K562 (cell line): ENCODE measurements at regions not wholly inside any gene's neighbourhood (a gene's known extent, or its start where the extent isn't known, plus 50 kb on each side); places are given as distances from the start of the nearest gene placed in this dataset.

Experiments
- ATAC-seq: fragments of 200-7000 bp; cut with Tn5 transposase; 3 replicates; pipeline ENCODE4 v1.9.1; 2020; ENCODE audit warnings: moderate library complexity
- BruUV-seq: library from RNA; stranded (reverse); fragments of 400-500 nt; replicated peaks from 2 replicates; lab custom pipeline; 2021; lab: Mats Ljungman, UMichigan
- CTCF ChIA-PET: fragments of 300-600 bp; formaldehyde crosslinking; extraction: SDS; loops from one replicate; lab custom pipeline; 2021; ENCODE audit warnings: low intra/inter-chr PET ratio; lab: Yijun Ruan, JAX
- POLR2A ChIA-PET: fragments of 300-600, 350-650 bp; sonication (Branson Sonifier 250); formaldehyde crosslinking; extraction: SDS; loops from one replicate; lab custom pipeline; 2021; ENCODE audit warnings: antibody characterized with exemption, inconsistent platforms; lab: Yijun Ruan, JAX
- DNase-seq, 4 experiments: peaks; one replicate each; pipeline versions ENCODE4 v3.0.0 to v3.0.0-alpha.2; 2011 to 2018; ENCODE audit warnings: low spot score in 3 of 4, mixed read lengths in 3 of 4; ENCODE audit errors: extremely low read depth in 1 of 4
- FAIRE-seq: peaks from 2 replicates; lab custom pipeline; 2011; peaks lifted over from hg19 to GRCh38; lab: Jason Lieb, UNC
- H2AFZ ChIP-seq: 2 replicates; pipeline ENCODE4 v1.6.0; 2011; ENCODE audit warnings: low read depth, low read length, control low read depth, inconsistent platforms
- H3K27ac ChIP-seq: fragments of 200-600 bp; 3 replicates; pipeline ENCODE4 v1.8.0; 2011; ENCODE audit warnings: low read depth, mild to moderate bottlenecking, control low read depth, inconsistent platforms, low read length, moderate library complexity, mixed read lengths; ENCODE audit errors: extremely low read depth
- H3K27me3 ChIP-seq, 2 experiments: fragments of 300-600 bp in 1 of 2; 2 replicates in 1 of 2; 3 replicates in 1 of 2; pipeline versions ENCODE4 v1.6.0 to v1.8.0; 2011; ENCODE audit warnings: inconsistent platforms in 2 of 2, low read length in 2 of 2, mild to moderate bottlenecking in 1 of 2, mixed read lengths in 1 of 2, moderate library complexity in 1 of 2; ENCODE audit not compliant: control insufficient read depth in 2 of 2, insufficient read depth in 2 of 2
- H3K36me3 ChIP-seq: fragments of 300-600 bp; 3 replicates; pipeline ENCODE4 v1.8.0; 2011; ENCODE audit warnings: mild to moderate bottlenecking, low read length, inconsistent platforms; ENCODE audit not compliant: control insufficient read depth, insufficient read depth
- H3K4me1 ChIP-seq, 2 experiments: fragments of 200-600 bp in 1 of 2; replicated peaks in 1 of 2; 2 replicates in 1 of 2; 3 replicates in 1 of 2; pipeline versions ENCODE4 v1.5.1 to v1.8.0; 2011; ENCODE audit warnings: inconsistent platforms in 2 of 2, low read length in 2 of 2, mild to moderate bottlenecking in 1 of 2, mixed read lengths in 1 of 2, moderate library complexity in 1 of 2; ENCODE audit not compliant: control insufficient read depth in 2 of 2, insufficient read depth in 2 of 2
- H3K4me2 ChIP-seq: 2 replicates; pipeline ENCODE4 v1.6.1; 2011; ENCODE audit warnings: low read length, control low read depth, inconsistent platforms, mixed read lengths; ENCODE audit not compliant: insufficient read depth
- H3K4me3 ChIP-seq: fragments of 200-600 bp; sonication (generic), shearing (Covaris generic); 2 replicates; pipeline ENCODE4 v1.5.1; 2016; ENCODE audit warnings: control low read depth, inconsistent platforms
- H3K79me2 ChIP-seq: fragments of 200-600 bp; 3 replicates; pipeline ENCODE4 v1.8.0; 2011; ENCODE audit warnings: low read length, inconsistent platforms; ENCODE audit not compliant: control insufficient read depth, insufficient read depth
- H3K9ac ChIP-seq, 2 experiments: 2 replicates each; pipeline versions ENCODE4 v1.6.0 to v1.6.1; 2011; ENCODE audit warnings: low read depth in 2 of 2, low read length in 2 of 2, control low read depth in 1 of 2, inconsistent platforms in 1 of 2, mild to moderate bottlenecking in 1 of 2, mixed read lengths in 1 of 2; ENCODE audit not compliant: insufficient read depth in 1 of 2
- H3K9me1 ChIP-seq: one replicate; pipeline ENCODE4 v1.6.0; 2011; ENCODE audit warnings: inconsistent platforms, mild to moderate bottlenecking, low read length, moderate library complexity; ENCODE audit not compliant: control insufficient read depth, insufficient read depth
- H3K9me3 ChIP-seq: replicated peaks from 2 replicates; pipeline ENCODE4 v1.5.1; 2011; ENCODE audit warnings: low read depth, low read length, inconsistent platforms; ENCODE audit not compliant: control insufficient read depth, insufficient read depth
- H4K20me1 ChIP-seq: replicated peaks from 2 replicates; pipeline ENCODE4 v1.6.1; 2011; ENCODE audit warnings: low read length, inconsistent platforms, mixed read lengths; ENCODE audit not compliant: control insufficient read depth, insufficient read depth
- CCAR2 ChIP-seq: fragments of 200-400 bp; formaldehyde crosslinking; IDR thresholded peaks from 2 replicates; pipeline ENCODE4 v1.6.1; 2017; ENCODE audit warnings: mild to moderate bottlenecking, low read depth, low read length
- EP400 ChIP-seq: fragments of 450-650 bp; IDR thresholded peaks from 2 replicates; pipeline ENCODE4 v1.6.1; 2017; ENCODE audit warnings: antibody characterized with exemption, mild to moderate bottlenecking, moderate library complexity
- SREBF2 ChIP-seq: sonication (generic); formaldehyde crosslinking; IDR thresholded peaks from 2 replicates; pipeline ENCODE4 v1.4.0; 2020; ENCODE audit warnings: mild to moderate bottlenecking, missing genetic modification reagents
- TAL1 ChIP-seq: fragments of 450-650 bp; IDR thresholded peaks from 2 replicates; pipeline ENCODE4 v1.6.1; 2016; ENCODE audit warnings: mild to moderate bottlenecking
- ZNF551 ChIP-seq: fragments of 250-450 bp; sonication (Bioruptor Pico); IDR thresholded peaks from 2 replicates; pipeline ENCODE4 v1.5.0; 2021; ENCODE audit warnings: mild to moderate bottlenecking, moderate library complexity
- WGBS: fragments of 100-300 bp; shearing (Covaris generic); methylation state at CpG from one replicate; pipeline ENCODE4 v1.1.6; 2016; ENCODE audit warnings: low coverage, mixed read lengths; ENCODE audit not compliant: insufficient coverage; ENCODE audit errors: missing lambda C conversion rate; 5-methylcytosine and 5-hydroxymethylcytosine counted together
- in situ Hi-C: fragments of 300-500 bp; cut with MboI; formaldehyde crosslinking; loops from 4 replicates; pipeline ENCODE4 v1.15.0; 2018; ENCODE audit warnings: inconsistent platforms, mixed read lengths
- intact Hi-C: fragments of 100-400 bp; cut with micrococcal nuclease; formaldehyde crosslinking; loops from 2 replicates; pipeline ENCODE4 v1.14.2; 2022
- TF ChIP-seq, protein P1 (sequence below): fragments of 450-650 bp; IDR thresholded peaks from 2 replicates; pipeline ENCODE4 v1.7.1; 2018; ENCODE audit warnings: mild to moderate bottlenecking, low read depth; ENCODE audit not compliant: partially characterized antibody
- TF ChIP-seq, protein P2 (sequence below): fragments of 450-650 bp; IDR thresholded peaks from 2 replicates; pipeline ENCODE4 v1.6.1; 2016; ENCODE audit warnings: missing biosample characterization, missing genetic modification characterization
- TF ChIP-seq, protein P3 (sequence below), 2 experiments: fragments of 250-450 bp in 1 of 2; fragments of 450-650 bp in 1 of 2; sonication (Bioruptor Pico) in 1 of 2; IDR thresholded peaks; 2 replicates each; pipeline versions ENCODE4 v1.6.1 to v1.8.0; 2016 to 2021; ENCODE audit warnings: mild to moderate bottlenecking in 2 of 2, moderate library complexity in 2 of 2, missing compliant biosample characterization in 1 of 2, missing genetic modification characterization in 1 of 2

GRCh38 chr13:78768950-78769349, 110.0 kb upstream of the OBI1 start:
- CTCF ChIA-PET: no interaction called here
- no peak for ATAC-seq
- Histone ChIP-seq H3K9me3 (no peaks in the 10 kb centered on the region), H3K4me3 (no peak overlapping the region), H3K9ac (no peak overlapping the region), H3K4me2 (no peak overlapping the region), H3K36me3 (no peaks in the 10 kb centered on the region), H3K27me3 (no peaks in the 10 kb centered on the region), H3K9me1 (no peaks in the 10 kb centered on the region), H4K20me1 (no peaks in the 10 kb centered on the region), H3K4me1 (no peaks in the 10 kb centered on the region), H2AFZ (no peak overlapping the region), H3K79me2 (no peaks in the 10 kb centered on the region), H3K27ac (no peak overlapping the region)
- intact Hi-C loops: loop anchor here (10.0 kb wide), 1 partner anchor 634 kb away; no protein-coding TSS in a partner anchor
- 0% methylated on average over 1 of the region's 1 CpG for WGBS
- no peak for FAIRE-seq
- no peak for TF ChIP-seq CCAR2
- TF ChIP-seq, protein P1, sequence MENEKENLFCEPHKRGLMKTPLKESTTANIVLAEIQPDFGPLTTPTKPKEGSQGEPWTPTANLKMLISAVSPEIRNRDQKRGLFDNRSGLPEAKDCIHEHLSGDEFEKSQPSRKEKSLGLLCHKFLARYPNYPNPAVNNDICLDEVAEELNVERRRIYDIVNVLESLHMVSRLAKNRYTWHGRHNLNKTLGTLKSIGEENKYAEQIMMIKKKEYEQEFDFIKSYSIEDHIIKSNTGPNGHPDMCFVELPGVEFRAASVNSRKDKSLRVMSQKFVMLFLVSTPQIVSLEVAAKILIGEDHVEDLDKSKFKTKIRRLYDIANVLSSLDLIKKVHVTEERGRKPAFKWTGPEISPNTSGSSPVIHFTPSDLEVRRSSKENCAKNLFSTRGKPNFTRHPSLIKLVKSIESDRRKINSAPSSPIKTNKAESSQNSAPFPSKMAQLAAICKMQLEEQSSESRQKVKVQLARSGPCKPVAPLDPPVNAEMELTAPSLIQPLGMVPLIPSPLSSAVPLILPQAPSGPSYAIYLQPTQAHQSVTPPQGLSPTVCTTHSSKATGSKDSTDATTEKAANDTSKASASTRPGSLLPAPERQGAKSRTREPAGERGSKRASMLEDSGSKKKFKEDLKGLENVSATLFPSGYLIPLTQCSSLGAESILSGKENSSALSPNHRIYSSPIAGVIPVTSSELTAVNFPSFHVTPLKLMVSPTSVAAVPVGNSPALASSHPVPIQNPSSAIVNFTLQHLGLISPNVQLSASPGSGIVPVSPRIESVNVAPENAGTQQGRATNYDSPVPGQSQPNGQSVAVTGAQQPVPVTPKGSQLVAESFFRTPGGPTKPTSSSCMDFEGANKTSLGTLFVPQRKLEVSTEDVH: no peak
- TF ChIP-seq EP400: no peak
- TF ChIP-seq, protein P2, sequence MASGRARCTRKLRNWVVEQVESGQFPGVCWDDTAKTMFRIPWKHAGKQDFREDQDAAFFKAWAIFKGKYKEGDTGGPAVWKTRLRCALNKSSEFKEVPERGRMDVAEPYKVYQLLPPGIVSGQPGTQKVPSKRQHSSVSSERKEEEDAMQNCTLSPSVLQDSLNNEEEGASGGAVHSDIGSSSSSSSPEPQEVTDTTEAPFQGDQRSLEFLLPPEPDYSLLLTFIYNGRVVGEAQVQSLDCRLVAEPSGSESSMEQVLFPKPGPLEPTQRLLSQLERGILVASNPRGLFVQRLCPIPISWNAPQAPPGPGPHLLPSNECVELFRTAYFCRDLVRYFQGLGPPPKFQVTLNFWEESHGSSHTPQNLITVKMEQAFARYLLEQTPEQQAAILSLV: no peak
- no peak for TF ChIP-seq ZNF551 (CRISPR knock-in tag)
- TF ChIP-seq, protein P3, sequence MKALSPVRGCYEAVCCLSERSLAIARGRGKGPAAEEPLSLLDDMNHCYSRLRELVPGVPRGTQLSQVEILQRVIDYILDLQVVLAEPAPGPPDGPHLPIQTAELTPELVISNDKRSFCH (CRISPR knock-in tag; IDR thresholded peaks at IDR 0.05): no peak
- TF ChIP-seq, protein P3 (tag; IDR thresholded peaks at IDR 0.05): no peak
- TF ChIP-seq TAL1: no peak
- TF ChIP-seq SREBF2 (CRISPR knock-in tag): no peak
- no peak for DNase-seq
- in situ Hi-C loops: no loop called here
- no TSS peak for BruUV-seq
- POLR2A ChIA-PET: no interaction called here
